ENCODE measurements at regions not wholly inside any gene's neighbourhood (a gene's known extent, or its start where the extent isn't known, plus 50 kb on each side); places are given as distances from the start of the nearest gene placed in this dataset.
"Not testable (repeated sequence)": the region's sequence is repeated elsewhere in the genome, so short reads cannot be mapped to it uniquely, and the experiment has no call there.

DNA sequence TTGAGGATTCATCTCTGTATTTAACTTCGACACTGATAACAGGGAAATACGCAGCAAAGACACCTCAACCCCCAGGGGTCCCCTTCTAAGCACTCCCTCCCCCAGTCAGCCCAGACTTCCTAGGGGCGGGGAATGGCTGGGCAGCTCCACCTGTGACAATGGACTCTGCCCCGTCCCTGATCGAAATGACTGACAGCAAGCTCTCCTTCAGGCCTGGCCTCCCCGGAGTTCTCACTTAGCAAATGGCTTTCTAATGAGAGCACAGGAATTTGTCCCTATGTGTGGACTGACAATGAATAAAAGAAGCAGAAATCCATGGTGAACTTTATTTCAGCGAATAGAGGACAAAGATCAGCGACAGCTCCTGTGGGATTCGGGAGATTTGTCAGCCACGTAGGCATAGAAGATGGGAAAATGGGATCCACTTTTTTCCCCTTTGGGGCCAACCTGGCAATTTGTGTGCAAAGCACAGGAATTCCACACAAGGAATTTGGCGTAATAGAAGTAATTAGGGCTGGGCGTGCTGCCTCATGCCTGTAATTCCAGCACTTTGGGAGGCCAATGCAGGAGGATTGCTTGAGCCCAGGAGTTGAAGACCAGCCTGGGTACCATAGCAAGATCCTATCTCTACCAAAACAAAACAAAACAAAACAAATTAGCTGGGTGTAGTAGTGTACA lies 63.8 kb downstream of the TNFAIP2 start:
- Histone ChIP-seq H3K27me3 (ENCODE audit: control insufficient read depth, insufficient read depth, low read length) (peaks cover 9% of the 10 kb centered on the region), H3K4me3 (ENCODE audit: low read length) (no peak overlapping the region), H3K4me1 (ENCODE audit: control insufficient read depth, insufficient read depth, low read length) (peaks cover 14% of the 10 kb centered on the region)

DNA sequence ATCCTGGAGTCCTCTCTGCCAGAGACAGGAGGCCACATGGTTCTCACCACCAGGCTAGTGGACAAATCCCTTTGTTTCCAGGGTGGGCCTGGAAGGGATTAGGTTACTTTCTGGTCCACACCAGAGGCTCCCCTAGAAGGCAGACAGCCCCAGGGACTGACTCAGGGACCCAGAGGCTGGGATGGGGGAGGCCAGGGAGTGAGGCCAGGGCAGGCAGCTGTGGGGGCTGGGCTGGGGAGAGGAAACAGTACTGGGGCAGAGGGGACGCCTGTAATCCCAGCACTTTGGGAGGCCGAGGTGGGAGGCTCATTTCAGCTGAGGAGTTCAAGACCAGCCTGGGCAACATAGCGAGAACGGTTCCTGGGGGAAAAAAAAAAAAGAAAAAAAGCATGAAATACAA lies 64.7 kb downstream of the TNFAIP2 start:
- Histone ChIP-seq H3K4me3 (ENCODE audit: low read length) (no peak overlapping the region), H3K9ac (ENCODE audit: low read length) (no peak overlapping the region), H3K36me3 (ENCODE audit: control insufficient read depth, insufficient read depth, low read length) (no peaks in the 10 kb centered on the region), H3K27me3 (ENCODE audit: control insufficient read depth, insufficient read depth, low read length) (peaks cover 9% of the 10 kb centered on the region), H3K4me1 (ENCODE audit: control insufficient read depth, insufficient read depth, low read length) (peaks cover 14% of the 10 kb centered on the region), H3K9me3 (ENCODE audit: control insufficient read depth, low read length) (no peaks in the 10 kb centered on the region)

More for the DNA sequence above, 63.8 kb downstream of the TNFAIP2 start:
- Histone ChIP-seq H3K9me3 (ENCODE audit: control insufficient read depth, low read length) (no peaks in the 10 kb centered on the region), H3K36me3 (ENCODE audit: control insufficient read depth, insufficient read depth, low read length) (no peaks in the 10 kb centered on the region), H3K9ac (ENCODE audit: low read length) (no peak overlapping the region)

DNA sequence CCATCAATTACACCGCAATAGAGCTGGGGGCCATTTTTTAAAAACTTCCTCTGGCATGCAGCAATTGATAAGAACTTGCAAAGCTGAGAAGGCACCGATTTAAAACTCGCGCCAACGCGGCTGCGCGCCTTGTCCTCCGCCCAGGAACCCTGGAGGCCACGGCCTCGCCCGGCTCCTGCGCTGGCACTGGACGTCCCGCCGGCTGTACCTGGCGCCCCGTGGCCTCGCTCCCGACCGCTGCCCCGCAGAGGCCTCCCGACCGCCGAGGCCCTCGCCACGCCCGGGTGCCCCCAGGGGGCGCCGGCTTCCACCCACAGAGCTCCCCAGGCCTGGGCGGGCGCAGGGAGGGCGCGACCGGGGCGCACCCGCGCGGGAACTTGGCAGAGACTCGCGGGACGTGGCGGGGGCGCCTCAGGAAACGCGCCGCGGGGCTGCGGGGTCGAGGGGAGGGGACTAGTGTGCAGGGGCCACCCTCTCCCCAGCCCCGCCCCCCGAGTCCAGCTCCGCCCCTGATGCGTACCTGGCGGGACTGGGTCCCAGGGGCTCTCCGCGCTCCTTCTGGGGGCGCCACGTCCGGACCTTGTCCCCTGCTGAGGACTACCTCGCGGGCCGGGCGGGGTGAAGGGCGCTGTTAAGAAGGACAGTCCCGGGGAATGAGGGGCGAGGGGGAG lies 65.7 kb downstream of the TNFAIP2 start:
- H3K36me3 ChIP-seq (ENCODE audit: control insufficient read depth, insufficient read depth, low read length), result no peaks in the 10 kb centered on the region
- H3K4me1 ChIP-seq (ENCODE audit: control insufficient read depth, insufficient read depth, low read length), result peaks cover 14% of the 10 kb centered on the region
- H3K4me3 ChIP-seq (ENCODE audit: low read length), result no peak overlapping the region
- peak overlapping the region; percentile 23 for H3K9ac ChIP-seq (ENCODE audit: low read length)
- peaks cover 9% of the 10 kb centered on the region for H3K27me3 ChIP-seq (ENCODE audit: control insufficient read depth, insufficient read depth, low read length)
- H3K9me3 ChIP-seq (ENCODE audit: control insufficient read depth, low read length), result no peaks in the 10 kb centered on the region

DNA sequence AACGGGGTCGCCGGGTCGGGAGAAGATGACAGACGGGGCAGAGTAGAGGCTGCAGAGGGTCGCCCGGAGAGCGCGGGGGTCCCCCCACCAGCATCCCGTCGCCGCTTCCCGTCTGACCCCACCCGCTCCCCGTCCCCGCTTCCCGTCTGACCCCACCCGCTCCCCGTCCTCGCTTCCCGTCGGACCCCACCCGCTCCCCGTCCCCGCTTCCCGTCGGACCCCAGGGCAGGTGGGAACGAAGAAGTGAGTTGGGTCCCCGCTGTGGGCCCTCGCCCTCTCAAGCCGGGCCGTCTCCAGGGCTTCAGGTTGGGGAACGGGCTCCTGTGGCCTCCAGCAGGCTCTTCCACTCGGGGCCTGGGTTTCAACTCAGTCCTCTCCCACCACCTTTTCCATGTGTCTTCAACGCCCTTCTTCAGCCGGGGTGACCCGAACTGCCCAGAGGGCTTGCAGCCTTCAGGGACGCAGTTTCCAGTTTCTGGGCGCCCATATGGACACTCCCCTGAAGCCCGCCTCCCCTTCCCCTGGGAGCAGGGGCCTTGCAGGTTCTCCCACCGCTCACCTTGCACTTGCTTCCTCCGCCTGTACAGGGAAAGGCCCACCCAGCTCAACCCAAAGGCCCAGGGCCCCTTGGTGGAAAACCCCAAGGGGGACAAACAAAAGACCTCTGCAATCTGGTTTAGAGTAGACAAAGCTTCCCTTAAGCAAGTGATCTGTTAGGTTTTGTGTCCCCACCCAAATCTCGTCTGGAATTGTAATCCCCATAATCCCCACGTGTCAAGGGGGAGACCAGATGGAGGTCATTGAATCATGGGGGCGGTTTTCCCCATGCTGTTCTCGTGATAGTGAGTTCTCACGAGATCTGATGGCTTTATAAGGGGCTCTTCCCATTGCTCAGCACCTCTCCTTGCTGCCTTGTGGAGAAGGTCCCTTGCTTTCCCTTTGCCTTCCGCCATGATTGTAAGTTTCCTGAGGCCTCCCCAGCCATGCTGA lies 66.5 kb downstream of the TNFAIP2 start:
- H3K36me3 ChIP-seq (ENCODE audit: control insufficient read depth, insufficient read depth, low read length), result no peaks in the 10 kb centered on the region
- peak overlapping the region; percentile 23 for H3K9ac ChIP-seq (ENCODE audit: low read length)
- H3K4me1 ChIP-seq (ENCODE audit: control insufficient read depth, insufficient read depth, low read length), result peaks cover 14% of the 10 kb centered on the region
- no peak overlapping the region for H3K4me3 ChIP-seq (ENCODE audit: low read length)
- H3K27me3 ChIP-seq (ENCODE audit: control insufficient read depth, insufficient read depth, low read length), result peaks cover 9% of the 10 kb centered on the region
- no peaks in the 10 kb centered on the region for H3K9me3 ChIP-seq (ENCODE audit: control insufficient read depth, low read length)

DNA sequence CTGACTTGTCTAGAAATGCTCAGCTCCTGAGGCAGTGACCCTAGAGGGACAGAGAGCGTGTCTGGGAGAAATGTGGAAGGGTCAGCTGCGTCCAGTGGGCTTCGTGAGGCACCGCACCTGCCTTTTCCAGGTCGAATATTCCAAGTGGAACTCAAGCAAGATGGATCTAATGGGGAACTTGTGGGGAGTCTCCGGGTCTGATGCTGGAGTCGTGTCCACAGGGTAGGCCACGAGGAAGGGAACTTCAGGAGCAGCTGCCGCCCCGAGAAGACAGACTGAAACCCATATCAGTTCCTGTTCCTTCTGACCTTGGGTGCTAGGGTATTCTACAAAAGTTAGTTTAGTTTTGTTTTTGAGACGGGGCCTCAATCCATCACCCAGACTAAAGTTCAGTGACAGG lies 67.5 kb downstream of the TNFAIP2 start:
- H3K36me3 ChIP-seq (ENCODE audit: control insufficient read depth, insufficient read depth, low read length), result no peaks in the 10 kb centered on the region
- H3K9me3 ChIP-seq (ENCODE audit: control insufficient read depth, low read length), result no peaks in the 10 kb centered on the region
- H3K4me3 ChIP-seq (ENCODE audit: low read length), result no peak overlapping the region
- H3K9ac ChIP-seq (ENCODE audit: low read length), result no peak overlapping the region
- peaks cover 14% of the 10 kb centered on the region for H3K4me1 ChIP-seq (ENCODE audit: control insufficient read depth, insufficient read depth, low read length)
- H3K27me3 ChIP-seq (ENCODE audit: control insufficient read depth, insufficient read depth, low read length), result peaks cover 9% of the 10 kb centered on the region

DNA sequence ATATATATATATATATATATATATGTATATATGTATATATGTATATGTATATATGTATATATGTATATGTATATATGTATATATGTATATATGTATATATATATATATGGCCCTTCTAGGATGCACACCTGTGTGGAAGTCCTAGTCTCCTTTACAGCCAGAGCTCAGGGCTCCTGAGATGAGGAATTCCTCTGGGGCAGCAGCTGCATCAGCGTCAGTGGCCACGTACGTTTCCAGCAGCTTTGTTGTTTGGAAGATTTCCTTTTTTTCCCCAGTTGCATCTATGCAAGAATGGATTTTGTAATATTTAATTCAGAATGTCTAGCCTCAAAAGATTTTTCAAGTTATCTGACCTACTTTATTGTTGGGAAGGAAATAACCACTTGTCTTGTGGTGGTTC lies 68.6 kb downstream of the TNFAIP2 start:
- H3K27me3 ChIP-seq (ENCODE audit: control insufficient read depth, insufficient read depth, low read length), result peaks cover 9% of the 10 kb centered on the region
- H3K4me1 ChIP-seq (ENCODE audit: control insufficient read depth, insufficient read depth, low read length), result peaks cover 6% of the 10 kb centered on the region
- no peaks in the 10 kb centered on the region for H3K9me3 ChIP-seq (ENCODE audit: control insufficient read depth, low read length)
- H3K9ac ChIP-seq (ENCODE audit: low read length), result no peak overlapping the region
- H3K36me3 ChIP-seq (ENCODE audit: control insufficient read depth, insufficient read depth, low read length), result no peaks in the 10 kb centered on the region
- no peak overlapping the region for H3K4me3 ChIP-seq (ENCODE audit: low read length)

DNA sequence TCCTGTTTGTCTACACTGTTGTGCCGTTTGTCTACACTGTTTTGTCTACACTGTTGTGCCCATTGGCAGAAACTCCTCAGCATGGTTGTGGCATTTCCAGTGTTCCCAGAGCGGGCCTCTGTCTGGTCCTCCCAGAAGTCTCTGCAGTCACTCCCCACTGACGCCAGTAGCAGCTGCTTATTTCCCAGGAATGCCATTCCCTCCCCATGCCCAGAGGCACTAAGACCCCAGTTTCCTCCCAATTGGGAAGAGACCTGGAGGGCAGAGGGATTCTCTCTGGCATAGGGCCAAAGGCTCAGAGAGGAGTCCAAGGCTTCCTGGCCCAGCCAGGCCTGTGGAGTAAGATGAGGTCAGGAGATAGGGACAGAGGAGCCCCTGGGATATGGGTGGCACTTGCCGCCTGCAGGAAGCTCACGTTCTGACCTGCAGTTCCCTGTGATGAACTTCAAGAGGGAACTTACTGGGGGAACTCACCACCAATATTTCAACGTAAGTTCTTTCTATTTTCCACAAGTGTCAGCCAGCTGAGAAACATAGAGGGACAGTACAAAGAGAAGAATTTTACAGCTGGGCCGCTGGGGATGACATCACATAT lies 69.1 kb downstream of the TNFAIP2 start:
- H3K9me3 ChIP-seq (ENCODE audit: control insufficient read depth, low read length), result no peaks in the 10 kb centered on the region
- H3K27me3 ChIP-seq (ENCODE audit: control insufficient read depth, insufficient read depth, low read length), result peaks cover 9% of the 10 kb centered on the region
- H3K4me1 ChIP-seq (ENCODE audit: control insufficient read depth, insufficient read depth, low read length), result peaks cover under 1% of the 10 kb centered on the region
- H3K4me3 ChIP-seq (ENCODE audit: low read length), result no peak overlapping the region
- H3K9ac ChIP-seq (ENCODE audit: low read length), result no peak overlapping the region
- no peaks in the 10 kb centered on the region for H3K36me3 ChIP-seq (ENCODE audit: control insufficient read depth, insufficient read depth, low read length)

DNA sequence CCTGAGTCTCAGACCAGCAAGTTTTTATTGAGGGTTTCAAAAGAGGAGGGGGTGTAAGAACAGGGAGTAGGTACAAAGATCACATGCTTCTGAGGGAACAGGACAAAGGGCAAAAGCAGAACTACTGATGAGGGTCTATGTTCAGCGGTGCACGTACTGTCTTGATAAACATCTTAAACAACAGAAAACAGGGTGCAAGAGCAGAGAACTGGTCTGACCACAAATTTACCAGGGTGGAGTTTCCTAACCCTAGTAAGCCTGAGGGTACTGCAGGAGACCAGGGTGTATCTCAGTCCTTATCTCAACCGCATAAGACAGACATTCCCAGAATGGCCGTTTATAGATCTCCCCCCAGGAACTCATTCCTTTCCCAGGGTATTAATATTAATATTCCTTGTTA lies 69.6 kb downstream of the TNFAIP2 start:
- not testable (repeated sequence) for H3K9ac ChIP-seq (ENCODE audit: low read length); H3K4me1 ChIP-seq (ENCODE audit: control insufficient read depth, insufficient read depth, low read length); H3K27me3 ChIP-seq (ENCODE audit: control insufficient read depth, insufficient read depth, low read length); H3K36me3 ChIP-seq (ENCODE audit: control insufficient read depth, insufficient read depth, low read length); H3K9me3 ChIP-seq (ENCODE audit: control insufficient read depth, low read length); H3K4me3 ChIP-seq (ENCODE audit: low read length)

DNA sequence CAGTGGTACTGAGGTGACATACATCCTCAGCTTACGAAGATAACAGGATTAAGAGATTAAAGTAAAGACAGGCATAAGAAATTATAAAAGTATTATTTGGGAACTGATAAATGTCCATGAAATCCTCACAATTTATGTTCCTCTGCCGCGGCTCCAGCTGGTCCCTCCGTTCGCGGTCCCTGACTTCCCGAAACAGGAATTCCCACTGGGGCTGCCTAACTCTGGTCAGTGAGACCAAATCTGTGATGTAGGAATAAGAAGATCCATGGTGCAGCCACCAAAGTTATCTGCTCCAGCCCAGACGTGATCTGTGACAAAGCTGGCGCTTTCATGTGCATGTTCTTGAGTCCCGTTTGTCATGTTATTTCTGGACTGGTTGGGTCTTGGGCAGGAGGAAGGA lies 70.2 kb downstream of the TNFAIP2 start:
- H3K27me3 ChIP-seq (ENCODE audit: control insufficient read depth, insufficient read depth, low read length); H3K9ac ChIP-seq (ENCODE audit: low read length); H3K4me3 ChIP-seq (ENCODE audit: low read length); H3K36me3 ChIP-seq (ENCODE audit: control insufficient read depth, insufficient read depth, low read length); H3K9me3 ChIP-seq (ENCODE audit: control insufficient read depth, low read length); H3K4me1 ChIP-seq (ENCODE audit: control insufficient read depth, insufficient read depth, low read length): not testable (repeated sequence)

DNA sequence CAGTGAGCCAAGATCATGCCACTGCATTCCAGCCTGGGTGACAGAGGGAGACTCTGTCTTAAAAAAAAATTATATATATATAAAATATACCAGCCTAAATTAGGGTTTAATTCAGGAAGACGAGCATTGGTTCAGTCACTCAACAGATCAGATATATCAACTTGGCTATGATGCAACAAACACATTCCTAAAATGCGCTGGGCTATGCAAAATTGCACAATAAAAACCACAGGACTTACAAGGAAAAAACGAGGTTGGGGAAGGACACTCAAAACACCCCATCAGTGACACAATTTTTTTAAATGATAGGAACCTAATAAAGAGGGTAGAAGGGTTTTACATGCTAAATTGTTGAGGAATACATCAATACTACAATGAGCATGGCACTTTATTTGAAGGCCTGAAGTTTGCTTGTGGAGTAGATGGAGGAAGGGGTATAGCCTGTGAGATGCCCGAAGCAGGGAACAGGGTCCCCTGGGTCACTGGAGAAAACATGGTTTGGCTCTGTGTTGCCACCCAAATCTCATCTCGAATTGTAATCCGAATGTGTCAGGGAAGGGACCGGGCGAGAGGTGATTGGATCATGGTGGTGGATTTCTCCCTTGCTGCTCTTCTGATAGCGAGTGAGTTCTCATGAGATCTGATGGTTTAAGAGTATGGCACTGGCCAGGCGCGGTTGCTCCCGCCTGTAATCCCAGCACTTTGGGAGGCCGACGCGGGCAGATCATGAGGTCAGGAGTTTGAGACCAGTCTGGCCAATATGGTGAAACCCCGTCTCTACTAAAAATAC lies 71.2 kb downstream of the TNFAIP2 start:
- Histone ChIP-seq H3K4me3 (ENCODE audit: low read length) (no peak overlapping the region), H3K27me3 (ENCODE audit: control insufficient read depth, insufficient read depth, low read length) (no peaks in the 10 kb centered on the region), H3K4me1 (ENCODE audit: control insufficient read depth, insufficient read depth, low read length) (no peaks in the 10 kb centered on the region), H3K9ac (ENCODE audit: low read length) (no peak overlapping the region), H3K36me3 (ENCODE audit: control insufficient read depth, insufficient read depth, low read length) (no peaks in the 10 kb centered on the region), H3K9me3 (ENCODE audit: control insufficient read depth, low read length) (no peaks in the 10 kb centered on the region)

DNA sequence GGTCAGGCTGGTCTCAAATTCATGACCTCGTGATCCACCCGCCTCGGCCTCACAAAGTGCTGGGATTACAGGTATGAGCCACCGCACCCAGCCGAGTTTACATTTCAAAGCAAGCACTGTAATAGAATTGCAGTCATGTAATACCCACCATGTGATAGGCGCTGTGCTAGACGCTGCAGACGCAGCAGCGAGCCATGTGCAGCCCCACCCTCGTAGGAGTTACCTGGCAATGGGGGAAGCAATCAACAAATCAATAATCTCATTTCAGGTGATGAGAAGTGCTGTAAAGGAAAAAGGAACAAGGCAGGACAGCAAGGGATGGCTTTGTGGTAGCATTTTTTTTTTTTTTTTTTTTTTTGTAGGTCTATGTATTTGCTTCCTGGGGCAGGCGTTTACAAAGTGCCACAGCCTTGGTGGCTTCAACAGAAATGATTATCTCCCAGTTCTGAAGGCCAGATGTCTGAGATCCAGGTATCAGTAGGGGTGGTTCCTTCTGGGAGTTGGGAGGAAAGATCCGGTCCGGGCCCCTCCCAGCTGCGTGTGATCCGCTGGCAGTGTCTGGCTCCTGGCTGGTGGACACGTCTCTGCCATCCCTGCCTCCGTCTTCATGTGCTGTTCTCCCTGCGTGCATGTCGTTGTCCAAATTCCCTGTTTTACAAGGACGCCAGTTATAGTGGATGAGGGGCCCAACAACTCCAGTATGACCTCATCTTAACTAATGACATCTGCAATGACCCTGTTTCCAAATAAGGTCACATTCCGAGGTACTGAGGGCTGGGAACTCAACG lies 72.8 kb downstream of the TNFAIP2 start:
- H3K4me1 ChIP-seq (ENCODE audit: control insufficient read depth, insufficient read depth, low read length), result no peaks in the 10 kb centered on the region
- H3K4me3 ChIP-seq (ENCODE audit: low read length), result no peak overlapping the region
- no peaks in the 10 kb centered on the region for H3K9me3 ChIP-seq (ENCODE audit: control insufficient read depth, low read length)
- H3K9ac ChIP-seq (ENCODE audit: low read length), result no peak overlapping the region
- H3K27me3 ChIP-seq (ENCODE audit: control insufficient read depth, insufficient read depth, low read length), result no peaks in the 10 kb centered on the region
- no peaks in the 10 kb centered on the region for H3K36me3 ChIP-seq (ENCODE audit: control insufficient read depth, insufficient read depth, low read length)

Measured in mucosa of stomach (tissue), 1 donor.